HL-60 (cell line): ENCODE measurements at regions not wholly inside any gene's neighbourhood (a gene's known extent, or its start where the extent isn't known, plus 50 kb on each side); places are given as distances from the start of the nearest gene placed in this dataset.

Source experiments
- CTCF ChIP-seq: IDR thresholded peaks from one replicate; pipeline ENCODE4 v1.5.1; 2011; ENCODE audit warnings: low read length, control low read depth, inconsistent platforms; ENCODE audit not compliant: insufficient read depth
- GABPA ChIP-seq: IDR thresholded peaks from 2 replicates; pipeline ENCODE4 v1.6.1; 2012; ENCODE audit warnings: low read depth
- POLR2AphosphoS5 ChIP-seq: IDR thresholded peaks from 2 replicates; pipeline ENCODE4 v1.6.1; 2012; ENCODE audit warnings: low read depth
- REST ChIP-seq: IDR thresholded peaks from 2 replicates; pipeline ENCODE4 v1.6.1; 2012; ENCODE audit warnings: low read depth; ENCODE audit not compliant: insufficient replicate concordance

GRCh38 chr3:94280958-94281357 lies 218.1 kb downstream of the NSUN3 start:
- TF ChIP-seq CTCF (no peak), REST (no peak), POLR2AphosphoS5 (no peak), GABPA (no peak)
